DOHH2 (cell line): ENCODE measurements at regions not wholly inside any gene's neighbourhood (a gene's known extent, or its start where the extent isn't known, plus 50 kb on each side); places are given as distances from the start of the nearest gene placed in this dataset.

Experiments used
- H3F3A ChIP-seq: fragments of 200-600 bp; sonication (generic), shearing (Covaris generic); 2 replicates; pipeline ENCODE4 v1.6.0; 2016; ENCODE audit warnings: antibody characterized with exemption, mild to moderate bottlenecking; ENCODE audit not compliant: control insufficient read depth, insufficient read depth
- H3K27ac ChIP-seq: fragments of 200-600 bp; sonication (generic); 2 replicates; pipeline ENCODE4 v1.5.1; 2014; ENCODE audit warnings: low read depth, mild to moderate bottlenecking, low read length, moderate library complexity
- H3K27me3 ChIP-seq: fragments of 200-600 bp; sonication (generic); 2 replicates; pipeline ENCODE4 v1.6.1; 2014; ENCODE audit warnings: mild to moderate bottlenecking, low read length, mixed read lengths; ENCODE audit not compliant: control insufficient read depth
- H3K36me3 ChIP-seq: fragments of 200-600 bp; sonication (generic); 2 replicates; pipeline ENCODE4 v1.6.1; 2014; ENCODE audit warnings: mild to moderate bottlenecking, low read length, moderate library complexity, mixed read lengths; ENCODE audit not compliant: control insufficient read depth
- H3K4me1 ChIP-seq: fragments of 200-600 bp; sonication (generic); 2 replicates; pipeline ENCODE4 v1.6.1; 2014; ENCODE audit warnings: mild to moderate bottlenecking, low read length, mixed read lengths; ENCODE audit not compliant: control insufficient read depth
- H3K4me2 ChIP-seq: fragments of 200-600 bp; sonication (generic); 2 replicates; pipeline ENCODE4 v1.6.0; 2014; ENCODE audit warnings: mild to moderate bottlenecking, low read length, moderate library complexity
- H3K4me3 ChIP-seq: fragments of 200-600 bp; sonication (generic); 2 replicates; pipeline ENCODE4 v1.5.1; 2014; ENCODE audit warnings: mild to moderate bottlenecking, low read length, mixed read lengths
- H3K79me2 ChIP-seq: fragments of 200-600 bp; sonication (generic); 2 replicates; pipeline ENCODE4 v1.6.1; 2014; ENCODE audit warnings: mild to moderate bottlenecking, low read length, mixed read lengths; ENCODE audit not compliant: control insufficient read depth
- H3K9me2 ChIP-seq: fragments of 200-600 bp; sonication (generic); replicated peaks from 2 replicates; pipeline ENCODE4 v1.6.1; 2014; ENCODE audit warnings: mild to moderate bottlenecking, low read length, mixed read lengths; ENCODE audit not compliant: control insufficient read depth
- H3K9me3 ChIP-seq: fragments of 200-600 bp; sonication (generic); 2 replicates; pipeline ENCODE4 v1.6.1; 2014; ENCODE audit warnings: antibody characterized with exemption, low read length, mixed read lengths; ENCODE audit not compliant: control insufficient read depth, insufficient read depth
- H4K20me1 ChIP-seq: fragments of 200-600 bp; sonication (generic); 2 replicates; pipeline ENCODE4 v1.6.0; 2014; ENCODE audit warnings: low read depth, mild to moderate bottlenecking, antibody characterized with exemption, low read length, moderate library complexity; ENCODE audit not compliant: control insufficient read depth, insufficient read depth
- CTCF ChIP-seq: fragments of 200-600 bp; sonication (generic); IDR thresholded peaks from one replicate; pipeline ENCODE4 v1.5.1; 2014; ENCODE audit warnings: antibody characterized with exemption, mild to moderate bottlenecking, low read depth, low read length; ENCODE audit not compliant: poor library complexity, severe bottlenecking
- EZH2phosphoT487 ChIP-seq: fragments of 200-600 bp; sonication (generic); IDR thresholded peaks from 2 replicates; pipeline ENCODE4 v1.6.1; 2017; ENCODE audit warnings: borderline replicate concordance, mild to moderate bottlenecking, antibody characterized with exemption, low read length, moderate library complexity, mixed read lengths

- Histone ChIP-seq H3K4me1 (no peaks in the 10 kb centered on the region), H3K9me3 (no peaks in the 10 kb centered on the region), H3F3A (no peaks in the 10 kb centered on the region), H3K79me2 (no peaks in the 10 kb centered on the region), H3K27me3 (no peaks in the 10 kb centered on the region), H3K27ac (no peak overlapping the region), H3K36me3 (no peaks in the 10 kb centered on the region), H3K9me2 (no peaks in the 10 kb centered on the region), H3K4me2 (no peak overlapping the region), H3K4me3 (no peak overlapping the region), H4K20me1 (no peaks in the 10 kb centered on the region)
- TF ChIP-seq CTCF: no peak
- no peak for TF ChIP-seq EZH2phosphoT487
Observed at GRCh38 chr2:236888794-236889780, 196.6 kb upstream of the COPS8 start.

- Histone ChIP-seq H3K4me3 (no peak overlapping the region), H3K79me2 (no peaks in the 10 kb centered on the region)
Observed at GRCh38 chr2:236889791-236890704, 195.6 kb upstream of the COPS8 start.

GRCh38 chr2:236892721-236893120 lies 193.0 kb upstream of the COPS8 start:
- no peak for TF ChIP-seq CTCF
- TF ChIP-seq EZH2phosphoT487: no peak
- Histone ChIP-seq H3K27ac (no peak overlapping the region), H3K4me2 (no peak overlapping the region), H3K4me3 (no peak overlapping the region), H3F3A (no peaks in the 10 kb centered on the region), H3K27me3 (peaks cover 4% of the 10 kb centered on the region; the same call in 1 of the 2 replicates), H3K36me3 (no peaks in the 10 kb centered on the region), H4K20me1 (no peaks in the 10 kb centered on the region), H3K9me3 (no peaks in the 10 kb centered on the region), H3K4me1 (no peaks in the 10 kb centered on the region), H3K9me2 (no peaks in the 10 kb centered on the region), H3K79me2 (no peaks in the 10 kb centered on the region)

More at GRCh38 chr2:236889791-236890704, 195.6 kb upstream of the COPS8 start:
- no peaks in the 10 kb centered on the region for H3K36me3 ChIP-seq
- no peaks in the 10 kb centered on the region for H4K20me1 ChIP-seq
- no peaks in the 10 kb centered on the region; the same call in 1 of the 2 replicates for H3K27me3 ChIP-seq
- H3F3A ChIP-seq: no peaks in the 10 kb centered on the region
- no peaks in the 10 kb centered on the region for H3K4me1 ChIP-seq
- H3K4me2 ChIP-seq: no peak overlapping the region
- no peak overlapping the region for H3K27ac ChIP-seq
- H3K9me3 ChIP-seq: no peaks in the 10 kb centered on the region
- H3K9me2 ChIP-seq: no peaks in the 10 kb centered on the region
- TF ChIP-seq CTCF (no peak), EZH2phosphoT487 (no peak)
